ENCODE measurements at regions not wholly inside any gene's neighbourhood (a gene's known extent, or its start where the extent isn't known, plus 50 kb on each side); places are given as distances from the start of the nearest gene placed in this dataset.

DNA sequence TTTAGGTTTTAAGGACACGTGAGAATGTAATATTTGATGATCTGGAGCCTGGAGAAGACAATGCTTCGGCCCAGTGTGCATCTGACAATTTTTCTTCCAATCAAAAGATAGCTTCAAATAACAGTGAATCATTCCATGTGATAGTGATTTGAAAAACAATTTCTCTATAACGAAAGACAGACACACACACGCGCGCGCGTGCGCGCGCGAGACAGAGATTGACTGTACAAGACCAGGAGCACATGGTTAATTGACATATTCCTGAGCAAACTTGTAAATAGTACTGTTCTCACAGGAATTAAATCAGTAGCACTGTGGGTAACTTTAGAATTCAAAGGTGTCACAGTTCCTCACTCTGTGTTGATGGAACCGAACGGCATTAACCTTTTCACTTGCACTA lies 287.5 kb upstream of the LMO3 start:
- TF ChIP-seq, protein P1, sequence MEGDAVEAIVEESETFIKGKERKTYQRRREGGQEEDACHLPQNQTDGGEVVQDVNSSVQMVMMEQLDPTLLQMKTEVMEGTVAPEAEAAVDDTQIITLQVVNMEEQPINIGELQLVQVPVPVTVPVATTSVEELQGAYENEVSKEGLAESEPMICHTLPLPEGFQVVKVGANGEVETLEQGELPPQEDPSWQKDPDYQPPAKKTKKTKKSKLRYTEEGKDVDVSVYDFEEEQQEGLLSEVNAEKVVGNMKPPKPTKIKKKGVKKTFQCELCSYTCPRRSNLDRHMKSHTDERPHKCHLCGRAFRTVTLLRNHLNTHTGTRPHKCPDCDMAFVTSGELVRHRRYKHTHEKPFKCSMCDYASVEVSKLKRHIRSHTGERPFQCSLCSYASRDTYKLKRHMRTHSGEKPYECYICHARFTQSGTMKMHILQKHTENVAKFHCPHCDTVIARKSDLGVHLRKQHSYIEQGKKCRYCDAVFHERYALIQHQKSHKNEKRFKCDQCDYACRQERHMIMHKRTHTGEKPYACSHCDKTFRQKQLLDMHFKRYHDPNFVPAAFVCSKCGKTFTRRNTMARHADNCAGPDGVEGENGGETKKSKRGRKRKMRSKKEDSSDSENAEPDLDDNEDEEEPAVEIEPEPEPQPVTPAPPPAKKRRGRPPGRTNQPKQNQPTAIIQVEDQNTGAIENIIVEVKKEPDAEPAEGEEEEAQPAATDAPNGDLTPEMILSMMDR (IDR thresholded peaks at IDR 0.05; ENCODE audit: low read length), result no peak
- TF ChIP-seq EZH2 (optimal IDR thresholded peaks at IDR 0.05; ENCODE audit: low read depth, low read length), result no peak
- TF ChIP-seq EZH2phosphoT487 (IDR thresholded peaks at IDR 0.05; ENCODE audit: low read length), result no peak

All from MM.1S (cell line).